GM23338 (cell line): ENCODE measurements at regions not wholly inside any gene's neighbourhood (a gene's known extent, or its start where the extent isn't known, plus 50 kb on each side); places are given as distances from the start of the nearest gene placed in this dataset.

Experiments
- ATAC-seq: fragments of 200-7000 bp; cut with Tn5 transposase; 3 replicates; pipeline ENCODE4 v1.9.1; 2020
- DNase-seq: peaks from one replicate; pipeline ENCODE4 v3.0.0-alpha.2; 2015; ENCODE audit warnings: low spot score
- H2AFZ ChIP-seq: fragments of 200-600 bp; sonication (generic); 2 replicates; pipeline ENCODE4 v1.8.0; 2016; ENCODE audit warnings: antibody characterized with exemption, mild to moderate bottlenecking, moderate library complexity
- H3F3A ChIP-seq: fragments of 200-600 bp; sonication (generic); replicated peaks from 2 replicates; pipeline ENCODE4 v1.8.0; 2017; ENCODE audit warnings: antibody characterized with exemption, mixed run types, low read depth
- H3K27ac ChIP-seq: fragments of 200-600 bp; sonication (generic); 2 replicates; pipeline ENCODE4 v1.6.1; 2016; ENCODE audit warnings: low read depth
- H3K27me3 ChIP-seq: fragments of 200-600 bp; sonication (generic); 2 replicates; pipeline ENCODE4 v1.8.0; 2016; ENCODE audit warnings: mild to moderate bottlenecking, mixed run types, moderate library complexity; ENCODE audit not compliant: insufficient read depth
- H3K36me3 ChIP-seq: fragments of 200-600 bp; sonication (generic); 2 replicates; pipeline ENCODE4 v1.8.0; 2016; ENCODE audit warnings: mild to moderate bottlenecking; ENCODE audit not compliant: insufficient read depth
- H3K4me1 ChIP-seq: fragments of 200-600 bp; sonication (generic); 2 replicates; pipeline ENCODE4 v1.8.0; 2016; ENCODE audit warnings: mild to moderate bottlenecking, moderate library complexity; ENCODE audit not compliant: insufficient read depth
- H3K4me2 ChIP-seq: fragments of 200-600 bp; sonication (generic); 2 replicates; pipeline ENCODE4 v1.7.1; 2017; ENCODE audit warnings: mixed run types
- H3K4me3 ChIP-seq: fragments of 200-600 bp; sonication (generic); 2 replicates; pipeline ENCODE4 v1.6.1; 2016; ENCODE audit warnings: mixed run types
- H3K79me2 ChIP-seq: fragments of 200-600 bp; sonication (generic); replicated peaks from 2 replicates; pipeline ENCODE4 v1.8.0; 2017; ENCODE audit warnings: mild to moderate bottlenecking; ENCODE audit not compliant: insufficient read depth
- H3K9me2 ChIP-seq: fragments of 200-600 bp; sonication (generic); 2 replicates; pipeline ENCODE4 v1.8.0; 2017; ENCODE audit not compliant: insufficient read depth
- H4K20me1 ChIP-seq: fragments of 200-600 bp; sonication (generic); replicated peaks from 2 replicates; pipeline ENCODE4 v1.8.0; 2017; ENCODE audit warnings: mild to moderate bottlenecking; ENCODE audit not compliant: insufficient read depth
- H3K27ac Mint-ChIP-seq: 2 replicates; pipeline ENCODE4 v1.8.0; 2020; ENCODE audit warnings: inconsistent platforms, mild to moderate bottlenecking, moderate library complexity, mixed read lengths
- H3K27me3 Mint-ChIP-seq: 3 replicates; pipeline ENCODE4 v1.8.0; 2022; ENCODE audit warnings: low read depth, mild to moderate bottlenecking, moderate library complexity, mixed read lengths, inconsistent platforms; ENCODE audit not compliant: insufficient read depth, poor library complexity
- H3K36me3 Mint-ChIP-seq: 3 replicates; pipeline ENCODE4 v1.8.0; 2021; ENCODE audit warnings: low read depth, mild to moderate bottlenecking, inconsistent platforms, moderate library complexity, mixed read lengths
- H3K4me1 Mint-ChIP-seq: 3 replicates; pipeline ENCODE4 v1.8.0; 2020; ENCODE audit warnings: mild to moderate bottlenecking, inconsistent platforms, mixed read lengths
- H3K4me3 Mint-ChIP-seq: 3 replicates; pipeline ENCODE4 v1.8.0; 2021; ENCODE audit warnings: moderate library complexity, mild to moderate bottlenecking, inconsistent platforms, mixed read lengths
- H3K9me3 Mint-ChIP-seq: 3 replicates; pipeline ENCODE4 v1.8.0; 2020; ENCODE audit warnings: moderate library complexity, mild to moderate bottlenecking, inconsistent platforms, mixed read lengths
- CREB1 ChIP-seq: fragments of 250-450 bp; sonication (Bioruptor Pico); IDR thresholded peaks from 2 replicates; pipeline ENCODE4 v1.5.0; 2020; ENCODE audit warnings: low read depth, mild to moderate bottlenecking, moderate library complexity
- CTCF ChIP-seq, 2 experiments: fragments of 200-600 bp in 1 of 2; sonication (generic) in 1 of 2; conservative IDR thresholded peaks; 2 replicates each; pipeline versions ENCODE4 v1.5.1 to v1.6.1; 2016 to 2017; ENCODE audit warnings: antibody characterized with exemption in 2 of 2, low read depth in 2 of 2, mild to moderate bottlenecking in 2 of 2, moderate library complexity in 1 of 2
- ETS1 ChIP-seq: IDR thresholded peaks from 2 replicates; pipeline ENCODE4 v1.6.1; 2016; ENCODE audit warnings: antibody characterized with exemption
- EZH2 ChIP-seq: fragments of 200-600 bp; sonication (generic); IDR thresholded peaks from one replicate; pipeline ENCODE4 v1.8.0; 2017; ENCODE audit warnings: antibody characterized with exemption, mild to moderate bottlenecking, low read depth; ENCODE audit not compliant: unreplicated experiment
- EZH2phosphoT487 ChIP-seq: fragments of 200-600 bp; sonication (generic); IDR thresholded peaks from one replicate; pipeline ENCODE4 v1.8.1; 2018; ENCODE audit warnings: antibody characterized with exemption; ENCODE audit not compliant: unreplicated experiment
- JUNB ChIP-seq: IDR thresholded peaks from one replicate; pipeline ENCODE4 v1.6.1; 2016; ENCODE audit warnings: antibody characterized with exemption; ENCODE audit not compliant: unreplicated experiment
- NANOG ChIP-seq: IDR thresholded peaks from 2 replicates; pipeline ENCODE4 v1.6.1; 2016; ENCODE audit warnings: antibody characterized with exemption, borderline replicate concordance
- POLR2AphosphoS5 ChIP-seq: IDR thresholded peaks from 2 replicates; pipeline ENCODE4 v1.6.1; 2016; ENCODE audit warnings: antibody characterized with exemption, low read depth
- REST ChIP-seq: IDR thresholded peaks from one replicate; pipeline ENCODE4 v1.6.1; 2018; ENCODE audit warnings: antibody characterized with exemption; ENCODE audit not compliant: unreplicated experiment
- STAT1 ChIP-seq: IDR thresholded peaks from one replicate; pipeline ENCODE4 v1.6.1; 2016; ENCODE audit warnings: antibody characterized with exemption; ENCODE audit not compliant: unreplicated experiment
- ZNF114 ChIP-seq: fragments of 250-450 bp; sonication (Bioruptor Pico); IDR thresholded peaks from 2 replicates; pipeline ENCODE4 v1.5.0; 2020; ENCODE audit warnings: mild to moderate bottlenecking, moderate library complexity
- ZNF331 ChIP-seq: fragments of 250-450 bp; sonication (Bioruptor Pico); IDR thresholded peaks from 2 replicates; pipeline ENCODE4 v1.5.0; 2020; ENCODE audit warnings: low read depth, mild to moderate bottlenecking, moderate library complexity
- ZNF462 ChIP-seq: fragments of 250-450 bp; sonication (Bioruptor Pico); IDR thresholded peaks from 2 replicates; pipeline ENCODE4 v1.5.0; 2020; ENCODE audit warnings: mild to moderate bottlenecking, moderate library complexity

- Mint-ChIP-seq H3K4me1 (no peaks in the 10 kb centered on the region), H3K4me3 (no peak overlapping the region), H3K27me3 (peaks cover 3% of the 10 kb centered on the region), H3K36me3 (peaks cover 4% of the 10 kb centered on the region; the same call in 1 of the 3 replicates), H3K9me3 (peaks cover 4% of the 10 kb centered on the region), H3K27ac (no peak overlapping the region)
- Histone ChIP-seq H3K36me3 (no peaks in the 10 kb centered on the region), H3K4me3 (no peak overlapping the region), H3K4me1 (no peaks in the 10 kb centered on the region), H3K27me3 (no peaks in the 10 kb centered on the region), H2AFZ (no peak overlapping the region), H4K20me1 (no peaks in the 10 kb centered on the region), H3F3A (no peaks in the 10 kb centered on the region), H3K27ac (no peak overlapping the region), H3K4me2 (no peak overlapping the region), H3K9me2 (peaks cover 3% of the 10 kb centered on the region; the same call in 1 of the 2 replicates), H3K79me2 (no peaks in the 10 kb centered on the region)
- TF ChIP-seq EZH2: no peak
- no peak for TF ChIP-seq ETS1
- no peak for TF ChIP-seq ZNF331
- TF ChIP-seq POLR2AphosphoS5: no peak
- no peak for TF ChIP-seq STAT1
- no peak for TF ChIP-seq ZNF114
- TF ChIP-seq JUNB: no peak
- no peak for TF ChIP-seq NANOG
- no peak for TF ChIP-seq REST
- no peak for TF ChIP-seq CREB1 (CRISPR knock-in tag)
- no peak for TF ChIP-seq EZH2phosphoT487
- TF ChIP-seq ZNF462 (CRISPR knock-in tag): no peak
- no peak for TF ChIP-seq CTCF (conservative IDR thresholded peaks at IDR 0.05; ENCODE audit: low read depth in 2 of 2)
- ATAC-seq (no peak), DNase-seq (no peak)
Observed at GRCh38 chr2:111686994-111687393, 197.0 kb downstream of the ANAPC1 start.
